ENCODE measurements at regions not wholly inside any gene's neighbourhood (a gene's known extent, or its start where the extent isn't known, plus 50 kb on each side); places are given as distances from the start of the nearest gene placed in this dataset.

- DNase-seq, result no peak
Observed at GRCh38 chr11:95375451-95375850, 144.4 kb upstream of the SESN3 start.

GRCh38 chr11:95374105-95374504, 143.1 kb upstream of the SESN3 start:
- no peak for DNase-seq

GRCh38 chr11:95373241-95373640, 142.2 kb upstream of the SESN3 start:
- DNase-seq, result no peak

GRCh38 chr11:95372097-95372656, 141.2 kb upstream of the SESN3 start:
- no peak for DNase-seq

GRCh38 chr11:95371153-95371552, 140.2 kb upstream of the SESN3 start:
- no peak for DNase-seq

GRCh38 chr11:95367726-95368125, 136.7 kb upstream of the SESN3 start:
- DNase-seq, result no peak

GRCh38 chr11:95365348-95365747, 134.3 kb upstream of the SESN3 start:
- DNase-seq, result no peak

- no peak for DNase-seq
Observed at GRCh38 chr11:95364324-95365295, 133.6 kb upstream of the SESN3 start.

GRCh38 chr11:95363708-95364107, 132.7 kb upstream of the SESN3 start:
- DNase-seq, result peak; percentile 19

- no peak for DNase-seq
Observed at GRCh38 chr11:95363164-95363563, 132.2 kb upstream of the SESN3 start.

GRCh38 chr11:95361180-95361579, 130.2 kb upstream of the SESN3 start:
- no peak for DNase-seq

- DNase-seq, result no peak
Observed at GRCh38 chr11:95360377-95361075, 129.5 kb upstream of the SESN3 start.

- no peak for DNase-seq
Observed at GRCh38 chr11:95359756-95360155, 128.8 kb upstream of the SESN3 start.

- DNase-seq, result no peak
Observed at GRCh38 chr11:95359341-95359663, 128.3 kb upstream of the SESN3 start.

- DNase-seq, result no peak
Observed at GRCh38 chr11:95358511-95359340, 127.7 kb upstream of the SESN3 start.

- DNase-seq, result no peak
Observed at GRCh38 chr11:95354304-95354703, 123.3 kb upstream of the SESN3 start.

- no peak for DNase-seq
Observed at GRCh38 chr11:95353706-95354105, 122.7 kb upstream of the SESN3 start.

- no peak for DNase-seq
Observed at GRCh38 chr11:95352733-95353346, 121.8 kb upstream of the SESN3 start.

- no peak for DNase-seq
Observed at GRCh38 chr11:95349345-95349942, 118.4 kb upstream of the SESN3 start.

- DNase-seq, result no peak
Observed at GRCh38 chr11:95346265-95346664, 115.3 kb upstream of the SESN3 start.

- no peak for DNase-seq
Observed at GRCh38 chr11:95345651-95346050, 114.6 kb upstream of the SESN3 start.

Measured in DMS153 (cell line).